SKM-1 (cell line): ENCODE measurements at regions not wholly inside any gene's neighbourhood (a gene's known extent, or its start where the extent isn't known, plus 50 kb on each side); places are given as distances from the start of the nearest gene placed in this dataset.

Source experiments
- DNase-seq: peaks from one replicate; lab custom pipeline; 2025; ENCODE audit not compliant: unreplicated experiment; lab: John Stamatoyannopoulos, UW

DNA sequence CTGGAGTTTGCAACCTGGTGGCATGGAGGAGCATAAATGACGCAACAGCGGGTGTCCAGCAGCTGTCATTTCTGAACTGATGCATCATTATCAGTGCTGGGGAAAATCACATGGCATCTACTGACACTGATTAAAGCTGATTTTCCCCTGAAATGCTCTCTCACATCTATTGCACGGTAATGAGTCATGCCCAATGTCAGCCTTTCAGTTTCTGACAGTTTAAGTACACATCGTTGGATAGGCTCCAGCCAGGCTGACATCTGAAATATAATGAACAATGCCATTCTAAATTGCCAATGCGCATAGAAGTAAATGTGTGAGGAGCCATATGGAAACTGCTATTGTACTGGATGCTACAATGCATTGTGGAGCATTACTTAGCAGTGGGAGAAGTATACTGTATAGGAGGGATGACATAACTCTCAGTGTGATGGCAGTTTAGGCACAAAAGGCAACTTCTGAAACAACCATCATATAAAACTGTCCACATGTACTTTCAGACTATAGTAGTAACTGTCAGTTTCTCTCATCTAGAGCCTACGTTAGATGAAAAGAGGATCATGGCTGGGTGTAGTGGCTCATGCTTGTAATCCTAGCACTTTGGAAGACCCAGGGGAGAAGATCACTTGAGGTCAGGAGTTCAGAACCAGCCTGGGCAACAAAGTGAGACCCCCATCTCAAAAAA lies 389.3 kb upstream of the DMAC1 start:
- DNase-seq: no peak

GRCh38 chr9:8186560-8186959 lies 387.0 kb upstream of the DMAC1 start:
- no peak for DNase-seq

DNA sequence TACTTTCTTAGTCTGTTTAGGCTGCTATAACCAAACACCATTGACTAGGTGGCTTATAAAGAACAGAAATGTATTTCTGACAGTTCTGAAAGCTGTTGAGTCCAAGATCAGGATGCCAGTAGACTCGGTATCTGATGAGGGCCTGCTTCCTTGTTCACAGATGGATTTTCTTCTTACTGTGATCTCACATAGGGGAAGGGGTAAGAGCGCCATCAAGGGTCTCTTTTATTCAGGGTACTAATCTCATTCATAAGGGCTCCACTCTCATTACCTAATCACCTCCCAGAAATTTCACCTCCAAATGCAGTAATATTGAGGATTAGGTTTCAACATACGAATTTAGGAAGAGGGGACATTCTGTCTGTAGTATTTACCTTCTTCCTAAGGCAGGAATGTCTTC lies 384.0 kb upstream of the DMAC1 start:
- DNase-seq: no peak

GRCh38 chr9:8179381-8180053 lies 379.9 kb upstream of the DMAC1 start:
- no peak for DNase-seq

DNA sequence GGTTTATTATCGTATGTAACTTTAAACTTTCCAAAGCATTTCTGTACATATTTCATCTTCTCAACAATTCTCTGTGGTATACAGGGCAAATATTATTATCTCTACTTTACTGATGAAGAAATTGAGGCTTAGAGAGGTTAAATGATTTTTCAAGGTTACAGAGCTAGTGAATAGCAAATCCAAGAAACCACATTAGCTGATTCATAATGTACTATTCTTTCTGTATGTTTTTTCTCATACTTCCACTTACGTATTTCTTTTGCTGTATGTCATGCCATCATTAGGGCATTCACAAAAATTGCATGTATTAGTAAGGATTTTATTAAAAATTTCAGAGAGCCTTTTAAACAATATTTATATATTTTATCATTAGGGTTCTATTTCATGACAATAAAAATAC lies 372.4 kb upstream of the DMAC1 start:
- DNase-seq: no peak

GRCh38 chr9:8168916-8169438 lies 369.4 kb upstream of the DMAC1 start:
- DNase-seq: no peak

DNA sequence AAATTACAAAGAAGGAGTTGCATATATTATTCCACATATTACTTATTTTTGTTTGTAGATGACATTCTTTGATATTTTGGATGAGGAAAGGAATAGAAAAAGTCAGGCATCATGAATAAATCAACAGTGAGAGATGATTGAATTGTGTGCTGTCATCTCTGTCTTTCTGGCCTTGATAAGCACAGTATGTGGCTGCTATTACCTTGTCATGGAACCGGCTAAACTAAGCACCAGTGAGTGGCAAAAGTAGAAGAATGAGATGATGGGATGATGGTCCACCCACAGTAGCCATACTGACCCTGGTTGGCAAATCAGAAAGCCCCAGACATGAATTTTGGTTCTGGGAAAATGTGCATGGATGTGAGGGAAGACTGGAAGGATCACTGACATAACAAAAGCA lies 361.2 kb upstream of the DMAC1 start:
- DNase-seq: no peak

GRCh38 chr9:8158574-8158973 lies 359.0 kb upstream of the DMAC1 start:
- no peak for DNase-seq

DNA sequence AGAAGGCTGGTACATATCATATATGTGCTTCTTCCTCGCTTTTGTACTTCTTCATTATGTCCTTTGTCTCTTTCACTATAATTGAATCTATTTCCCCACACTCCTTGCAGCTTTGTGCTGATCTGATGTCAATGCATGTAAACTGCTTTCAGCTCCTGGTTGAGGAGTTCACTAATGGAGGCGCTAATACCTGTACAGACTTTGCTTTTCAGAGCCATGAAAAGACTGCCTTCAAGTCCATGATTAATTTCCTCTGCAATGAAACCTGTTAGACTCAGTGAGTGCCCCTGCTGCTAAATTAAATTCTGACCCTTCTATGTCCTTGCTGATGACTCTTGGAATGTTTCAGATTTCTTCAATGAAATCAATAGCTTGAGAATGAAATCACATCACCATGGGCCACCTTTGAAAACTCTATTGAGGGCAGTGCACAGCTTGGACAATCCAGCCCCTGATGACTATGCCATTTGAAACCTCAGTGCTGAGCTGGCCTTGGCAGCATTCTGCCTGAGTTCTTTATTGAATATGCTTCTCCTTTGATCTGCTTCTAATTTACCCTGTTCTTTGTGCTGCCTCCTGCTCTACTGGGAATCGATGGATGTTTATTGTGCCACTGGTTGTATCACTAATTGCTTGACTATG lies 358.2 kb upstream of the DMAC1 start:
- DNase-seq: no peak

DNA sequence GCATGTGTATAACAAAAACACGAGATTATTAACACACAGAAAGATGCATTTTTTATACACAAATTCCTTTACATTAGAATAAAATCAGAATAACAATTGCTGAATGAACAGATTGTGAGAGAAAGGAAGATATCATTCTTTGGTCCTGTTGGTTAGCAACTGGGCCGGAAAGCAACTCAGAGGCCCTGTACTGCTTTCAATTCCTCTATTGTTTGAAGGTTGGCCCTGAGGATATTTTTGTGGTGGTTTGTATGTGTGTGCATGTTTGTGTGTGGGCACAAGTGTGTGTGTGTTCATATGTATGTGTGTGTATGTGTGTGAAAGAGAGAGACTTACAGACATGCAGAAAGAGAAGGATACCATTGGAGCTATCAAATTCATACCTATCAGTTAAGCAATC lies 356.8 kb upstream of the DMAC1 start:
- no peak for DNase-seq

- no peak for DNase-seq
These were observed 356.1 kb upstream of the DMAC1 start for GRCh38 chr9:8155706-8156105.

- no peak for DNase-seq
These were observed 344.1 kb upstream of the DMAC1 start for GRCh38 chr9:8143677-8144076.

DNA sequence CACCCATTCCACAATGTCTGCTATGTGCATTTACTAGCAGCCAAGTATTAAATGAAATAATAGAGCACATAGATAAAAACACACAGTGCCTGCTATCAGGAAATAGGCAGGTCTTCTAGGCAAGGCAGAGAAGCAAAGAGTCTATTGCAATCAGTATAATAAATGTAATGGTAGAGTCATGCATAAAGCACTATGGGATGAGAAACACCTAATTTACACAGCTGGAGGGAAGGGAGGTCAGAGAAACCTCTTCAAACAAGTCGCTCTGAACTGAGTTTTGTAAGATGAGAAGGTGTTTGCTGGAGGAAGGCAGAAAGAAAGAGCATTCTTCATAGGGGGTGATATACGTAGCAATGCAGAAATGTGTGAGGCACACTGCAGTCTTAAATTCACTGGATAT lies 341.0 kb upstream of the DMAC1 start:
- DNase-seq: no peak

DNA sequence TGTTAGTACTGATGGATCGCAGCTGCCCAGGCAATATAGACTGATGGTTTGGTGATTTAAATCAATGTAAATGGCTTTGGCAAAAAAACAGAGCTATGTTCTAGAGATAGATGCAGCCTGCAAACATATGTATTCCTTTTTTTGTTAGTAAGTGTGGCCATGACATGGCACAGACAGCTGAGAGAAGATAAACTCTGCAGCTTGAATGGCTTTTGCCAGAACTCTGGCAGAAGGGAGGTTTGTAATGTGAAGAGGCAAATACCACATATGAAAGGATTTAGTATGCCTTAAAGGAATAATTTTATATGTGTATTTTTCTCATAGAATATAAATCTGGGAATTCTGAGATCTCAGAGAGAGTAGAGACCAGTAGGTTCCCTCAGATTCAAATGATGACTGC lies 340.2 kb upstream of the DMAC1 start:
- no peak for DNase-seq

- no peak for DNase-seq
These were observed 336.9 kb upstream of the DMAC1 start for GRCh38 chr9:8136477-8136876.

DNA sequence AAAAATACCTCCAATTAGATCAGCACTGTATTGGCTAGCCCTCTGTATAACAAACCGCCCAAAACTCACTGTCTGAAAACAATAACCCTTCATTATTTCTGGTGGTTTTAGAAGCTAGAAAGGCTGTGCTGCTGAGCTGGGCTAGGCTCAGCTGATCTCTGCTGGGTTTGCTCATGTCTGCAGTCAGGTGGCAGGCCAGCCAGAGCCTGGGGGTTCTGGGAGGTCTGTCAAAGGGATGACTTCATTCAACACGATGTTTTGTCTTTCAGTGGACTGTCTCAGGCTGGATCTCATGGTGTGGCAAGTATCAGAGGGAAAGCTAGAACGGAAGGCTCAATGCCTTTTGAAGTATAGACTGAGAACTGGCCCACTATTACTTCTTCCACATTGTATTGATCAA lies 335.1 kb upstream of the DMAC1 start:
- DNase-seq: no peak

- no peak for DNase-seq
These were observed 334.0 kb upstream of the DMAC1 start for GRCh38 chr9:8133606-8134005.

GRCh38 chr9:8115570-8115969 lies 316.0 kb upstream of the DMAC1 start:
- no peak for DNase-seq

DNA sequence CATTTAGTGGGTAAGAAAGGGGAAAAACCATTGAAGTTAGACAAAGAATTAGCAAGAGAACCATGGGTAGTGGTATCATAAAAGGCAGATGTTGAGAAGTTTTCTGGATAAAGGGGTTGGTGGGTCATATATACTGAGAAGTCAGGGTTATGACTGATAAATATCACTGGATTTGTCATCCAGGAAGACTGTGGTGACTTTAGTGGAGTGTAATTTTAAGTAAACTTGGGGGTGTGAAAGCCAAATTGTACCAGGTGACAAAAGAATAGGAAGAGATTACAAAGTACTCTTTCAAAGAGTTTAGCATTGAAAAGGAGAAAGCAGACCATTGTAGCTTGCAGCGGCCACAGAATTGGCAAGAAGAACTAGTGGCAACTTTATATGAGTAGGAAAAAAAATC lies 315.2 kb upstream of the DMAC1 start:
- DNase-seq: no peak

DNA sequence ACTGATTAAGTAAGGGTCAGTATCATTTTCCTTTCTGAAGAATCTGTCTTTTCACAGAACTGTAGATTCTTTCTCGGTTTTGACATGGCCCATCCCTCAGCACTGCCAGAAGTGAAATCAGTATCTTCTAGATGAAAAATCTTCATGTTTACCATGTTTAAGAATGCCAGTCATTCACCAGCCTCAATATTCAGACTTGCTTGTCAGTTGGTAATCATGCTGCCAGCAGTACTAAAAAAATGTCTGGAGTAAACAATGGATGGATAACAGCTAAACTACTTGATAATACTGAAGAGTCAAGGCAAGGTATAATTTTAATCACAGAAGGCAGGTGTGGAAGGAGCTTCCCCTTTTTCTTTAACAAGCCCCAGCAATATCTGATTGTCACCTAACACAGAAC lies 306.8 kb upstream of the DMAC1 start:
- DNase-seq: no peak

DNA sequence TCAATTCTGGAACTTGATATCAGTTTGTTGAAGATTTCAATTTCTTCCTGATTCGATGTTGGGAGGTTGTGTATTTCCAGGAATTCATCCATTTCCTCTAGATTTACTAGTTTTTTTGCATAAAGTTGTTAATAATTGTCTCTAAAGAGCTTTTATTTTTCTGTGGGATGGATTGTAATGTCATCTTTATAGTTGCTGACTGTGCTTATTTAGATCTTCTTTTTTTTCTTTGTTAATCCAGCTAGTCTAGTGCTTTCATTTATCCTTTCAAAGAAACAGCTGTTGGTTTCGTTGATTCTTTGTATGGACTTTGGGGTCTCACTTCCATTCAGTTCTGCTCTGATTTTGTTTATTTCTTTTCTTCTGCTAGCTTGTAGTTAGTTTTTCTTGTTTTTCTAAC lies 302.0 kb upstream of the DMAC1 start:
- DNase-seq: no peak

- DNase-seq: no peak
These were observed 296.5 kb upstream of the DMAC1 start for GRCh38 chr9:8096091-8096490.
